HepG2 (cell line): ENCODE measurements at regions not wholly inside any gene's neighbourhood (a gene's known extent, or its start where the extent isn't known, plus 50 kb on each side); places are given as distances from the start of the nearest gene placed in this dataset.
A peak's percentile ranks its signal among the peaks of the same experiment; 100 is the strongest.

Experiments
- KLF9 ChIP-seq: IDR thresholded peaks from 2 replicates; pipeline ENCODE4 v1.6.1; 2016; ENCODE audit warnings: low read depth
- PTBP1 ChIP-seq: fragments of 200-400 bp; formaldehyde crosslinking; IDR thresholded peaks from 2 replicates; pipeline ENCODE4 v1.6.1; 2018; ENCODE audit warnings: low read length, low read depth; ENCODE audit not compliant: poor library complexity, severe bottlenecking
- RARA ChIP-seq: IDR thresholded peaks from 2 replicates; pipeline ENCODE4 v1.6.1; 2016; ENCODE audit warnings: missing genetic modification reagents, missing compliant biosample characterization
- SIN3B ChIP-seq: fragments of 150-350 bp; IDR thresholded peaks from 2 replicates; pipeline ENCODE4 v1.6.1; 2014; ENCODE audit warnings: low read length
- SP140L ChIP-seq: sonication (generic); formaldehyde crosslinking; IDR thresholded peaks from 2 replicates; pipeline ENCODE4 v1.4.0; 2020; ENCODE audit warnings: missing genetic modification reagents, borderline replicate concordance
- SP5 ChIP-seq: IDR thresholded peaks from 2 replicates; pipeline ENCODE4 v1.6.1; 2016; ENCODE audit warnings: low read depth, borderline replicate concordance
- TEAD3 ChIP-seq: optimal IDR thresholded peaks from 2 replicates; pipeline ENCODE3; 2016; ENCODE audit warnings: borderline replicate concordance
- XRCC5 ChIP-seq: fragments of 200-400 bp; formaldehyde crosslinking; optimal IDR thresholded peaks from 2 replicates; pipeline ENCODE3; 2017; ENCODE audit warnings: mild to moderate bottlenecking, low read length
- YEATS4 ChIP-seq: sonication (generic); formaldehyde crosslinking; IDR thresholded peaks from 2 replicates; pipeline ENCODE4 v1.4.0; 2020; ENCODE audit warnings: missing genetic modification reagents, borderline replicate concordance
- ZBTB38 ChIP-seq: sonication (generic); formaldehyde crosslinking; IDR thresholded peaks from 2 replicates; pipeline ENCODE4 v1.5.1; 2020; ENCODE audit warnings: mild to moderate bottlenecking, missing genetic modification reagents
- ZFP37 ChIP-seq: sonication (generic); formaldehyde crosslinking; IDR thresholded peaks from 2 replicates; pipeline ENCODE4 v1.4.0; 2020; ENCODE audit warnings: missing genetic modification reagents, borderline replicate concordance
- ZNF33B ChIP-seq: sonication (generic); formaldehyde crosslinking; IDR thresholded peaks from 2 replicates; pipeline ENCODE4 v1.5.1; 2020; ENCODE audit warnings: mild to moderate bottlenecking, missing genetic modification reagents
- ZNF34 ChIP-seq: sonication (generic); formaldehyde crosslinking; IDR thresholded peaks from 2 replicates; pipeline ENCODE4 v1.4.0; 2020; ENCODE audit warnings: mild to moderate bottlenecking, missing genetic modification reagents, borderline replicate concordance
- ZNF350 ChIP-seq: sonication (generic); formaldehyde crosslinking; IDR thresholded peaks from 2 replicates; pipeline ENCODE4 v1.4.0; 2020; ENCODE audit warnings: mild to moderate bottlenecking, low read depth, missing genetic modification reagents, borderline replicate concordance
- ZNF629 ChIP-seq: sonication (generic); formaldehyde crosslinking; conservative IDR thresholded peaks from 2 replicates; pipeline ENCODE4 v1.5.0; 2020; ENCODE audit warnings: missing genetic modification reagents
- ZNF652 ChIP-seq: IDR thresholded peaks from 2 replicates; pipeline ENCODE4 v1.6.1; 2016; ENCODE audit warnings: low read depth, borderline replicate concordance
- ZNF788 ChIP-seq: sonication (generic); formaldehyde crosslinking; IDR thresholded peaks from 2 replicates; pipeline ENCODE4 v1.5.0; 2020; ENCODE audit warnings: mild to moderate bottlenecking, missing genetic modification reagents, borderline replicate concordance
- TF ChIP-seq, protein P1 (sequence below): sonication (generic); formaldehyde crosslinking; IDR thresholded peaks from 2 replicates; pipeline ENCODE4 v1.4.0; 2020; ENCODE audit warnings: missing genetic modification reagents, borderline replicate concordance
- TF ChIP-seq, protein P2 (sequence below): IDR thresholded peaks from 2 replicates; pipeline ENCODE4 v1.6.1; 2018; ENCODE audit warnings: missing genetic modification reagents, mild to moderate bottlenecking, missing compliant biosample characterization
- TF ChIP-seq, protein P3 (sequence below): sonication (generic); formaldehyde crosslinking; IDR thresholded peaks from 2 replicates; pipeline ENCODE4 v1.4.0; 2020; ENCODE audit warnings: missing genetic modification reagents
- TF ChIP-seq, protein P4 (sequence below): sonication (generic); formaldehyde crosslinking; conservative IDR thresholded peaks from 2 replicates; pipeline ENCODE4 v1.8.0; 2022; ENCODE audit warnings: missing genetic modification reagents
- TF ChIP-seq, protein P5 (sequence below): IDR thresholded peaks from 2 replicates; pipeline ENCODE4 v1.6.1; 2016; ENCODE audit warnings: mild to moderate bottlenecking

DNA sequence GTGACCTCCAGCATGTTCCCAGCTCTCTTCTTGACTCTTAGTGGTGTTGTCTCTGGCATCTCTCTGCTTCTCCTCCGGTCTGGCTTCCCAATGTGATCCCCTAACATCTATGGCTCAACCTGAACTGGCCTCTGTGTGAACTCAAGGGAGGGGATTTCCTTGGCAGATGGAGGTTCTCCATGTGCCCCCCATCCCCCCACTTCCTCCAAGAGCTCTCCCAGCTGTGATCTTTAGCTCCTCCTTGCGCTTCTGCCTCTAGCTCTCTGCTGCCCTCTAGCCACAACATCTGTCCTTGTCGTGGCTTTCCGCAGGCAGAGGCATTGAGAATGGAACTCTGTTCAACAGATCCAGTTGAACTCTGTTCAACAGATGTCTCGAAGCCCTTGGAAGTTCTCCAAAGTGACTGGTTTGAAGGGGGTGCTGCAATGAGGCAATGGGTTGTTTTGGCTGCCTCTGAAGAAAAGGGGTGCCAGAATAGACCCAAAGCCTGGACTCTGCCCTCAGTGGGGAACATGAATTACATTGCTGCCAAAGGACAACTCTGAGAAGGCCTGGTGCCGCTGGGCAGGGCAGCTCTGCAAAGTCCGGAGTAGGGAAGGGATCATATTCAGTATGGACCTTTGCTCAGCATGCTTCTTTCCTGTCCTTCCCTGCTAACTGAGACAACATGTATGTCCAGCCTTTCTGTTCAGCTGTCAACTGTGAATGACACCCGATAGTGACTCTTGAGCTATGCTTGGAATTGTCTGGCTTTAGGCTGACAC is 61.9 kb downstream of the ADM start (continued):
- TF ChIP-seq YEATS4 (CRISPR knock-in tag) (peak; percentile 33; the same call in 1 of the 2 replicates), ZFP37 (0 out of 2 replicates have a peak, but pooled peaks have one; percentile 28), PTBP1 (no peak), ZBTB38 (CRISPR knock-in tag) (peak; percentile 15; the same call in 1 of the 2 replicates), XRCC5 (peak; percentile 94), RARA (CRISPR knock-in tag) (peak; percentile 75), ZNF350 (CRISPR knock-in tag) (peak; percentile 68; the same call in 1 of the 2 replicates), SP140L (CRISPR knock-in tag) (0 out of 2 replicates have a peak, but pooled peaks have one; percentile 56), SP5 (CRISPR knock-in tag) (peak; percentile 76), ZNF788 (CRISPR knock-in tag) (0 out of 2 replicates have a peak, but pooled peaks have one; percentile 45), TEAD3 (CRISPR knock-in tag) (peak; percentile 52), SIN3B (no peak), ZNF629 (CRISPR knock-in tag) (0 out of 2 replicates have a peak, but pooled peaks have one; percentile 16), ZNF33B (CRISPR knock-in tag) (no peak), ZNF652 (CRISPR knock-in tag) (peak; percentile 11; the same call in 1 of the 2 replicates), ZNF34 (no peak), KLF9 (CRISPR knock-in tag) (no peak)
- TF ChIP-seq, protein P1, sequence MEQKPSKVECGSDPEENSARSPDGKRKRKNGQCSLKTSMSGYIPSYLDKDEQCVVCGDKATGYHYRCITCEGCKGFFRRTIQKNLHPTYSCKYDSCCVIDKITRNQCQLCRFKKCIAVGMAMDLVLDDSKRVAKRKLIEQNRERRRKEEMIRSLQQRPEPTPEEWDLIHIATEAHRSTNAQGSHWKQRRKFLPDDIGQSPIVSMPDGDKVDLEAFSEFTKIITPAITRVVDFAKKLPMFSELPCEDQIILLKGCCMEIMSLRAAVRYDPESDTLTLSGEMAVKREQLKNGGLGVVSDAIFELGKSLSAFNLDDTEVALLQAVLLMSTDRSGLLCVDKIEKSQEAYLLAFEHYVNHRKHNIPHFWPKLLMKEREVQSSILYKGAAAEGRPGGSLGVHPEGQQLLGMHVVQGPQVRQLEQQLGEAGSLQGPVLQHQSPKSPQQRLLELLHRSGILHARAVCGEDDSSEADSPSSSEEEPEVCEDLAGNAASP, result peak; percentile 90
- TF ChIP-seq, protein P2, sequence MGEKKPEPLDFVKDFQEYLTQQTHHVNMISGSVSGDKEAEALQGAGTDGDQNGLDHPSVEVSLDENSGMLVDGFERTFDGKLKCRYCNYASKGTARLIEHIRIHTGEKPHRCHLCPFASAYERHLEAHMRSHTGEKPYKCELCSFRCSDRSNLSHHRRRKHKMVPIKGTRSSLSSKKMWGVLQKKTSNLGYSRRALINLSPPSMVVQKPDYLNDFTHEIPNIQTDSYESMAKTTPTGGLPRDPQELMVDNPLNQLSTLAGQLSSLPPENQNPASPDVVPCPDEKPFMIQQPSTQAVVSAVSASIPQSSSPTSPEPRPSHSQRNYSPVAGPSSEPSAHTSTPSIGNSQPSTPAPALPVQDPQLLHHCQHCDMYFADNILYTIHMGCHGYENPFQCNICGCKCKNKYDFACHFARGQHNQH (CRISPR knock-in tag), result peak; percentile 56; the same call in 1 of the 2 replicates
- TF ChIP-seq, protein P3, sequence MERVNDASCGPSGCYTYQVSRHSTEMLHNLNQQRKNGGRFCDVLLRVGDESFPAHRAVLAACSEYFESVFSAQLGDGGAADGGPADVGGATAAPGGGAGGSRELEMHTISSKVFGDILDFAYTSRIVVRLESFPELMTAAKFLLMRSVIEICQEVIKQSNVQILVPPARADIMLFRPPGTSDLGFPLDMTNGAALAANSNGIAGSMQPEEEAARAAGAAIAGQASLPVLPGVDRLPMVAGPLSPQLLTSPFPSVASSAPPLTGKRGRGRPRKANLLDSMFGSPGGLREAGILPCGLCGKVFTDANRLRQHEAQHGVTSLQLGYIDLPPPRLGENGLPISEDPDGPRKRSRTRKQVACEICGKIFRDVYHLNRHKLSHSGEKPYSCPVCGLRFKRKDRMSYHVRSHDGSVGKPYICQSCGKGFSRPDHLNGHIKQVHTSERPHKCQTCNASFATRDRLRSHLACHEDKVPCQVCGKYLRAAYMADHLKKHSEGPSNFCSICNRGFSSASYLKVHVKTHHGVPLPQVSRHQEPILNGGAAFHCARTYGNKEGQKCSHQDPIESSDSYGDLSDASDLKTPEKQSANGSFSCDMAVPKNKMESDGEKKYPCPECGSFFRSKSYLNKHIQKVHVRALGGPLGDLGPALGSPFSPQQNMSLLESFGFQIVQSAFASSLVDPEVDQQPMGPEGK (CRISPR knock-in tag), result peak; percentile 67
- TF ChIP-seq, protein P4, sequence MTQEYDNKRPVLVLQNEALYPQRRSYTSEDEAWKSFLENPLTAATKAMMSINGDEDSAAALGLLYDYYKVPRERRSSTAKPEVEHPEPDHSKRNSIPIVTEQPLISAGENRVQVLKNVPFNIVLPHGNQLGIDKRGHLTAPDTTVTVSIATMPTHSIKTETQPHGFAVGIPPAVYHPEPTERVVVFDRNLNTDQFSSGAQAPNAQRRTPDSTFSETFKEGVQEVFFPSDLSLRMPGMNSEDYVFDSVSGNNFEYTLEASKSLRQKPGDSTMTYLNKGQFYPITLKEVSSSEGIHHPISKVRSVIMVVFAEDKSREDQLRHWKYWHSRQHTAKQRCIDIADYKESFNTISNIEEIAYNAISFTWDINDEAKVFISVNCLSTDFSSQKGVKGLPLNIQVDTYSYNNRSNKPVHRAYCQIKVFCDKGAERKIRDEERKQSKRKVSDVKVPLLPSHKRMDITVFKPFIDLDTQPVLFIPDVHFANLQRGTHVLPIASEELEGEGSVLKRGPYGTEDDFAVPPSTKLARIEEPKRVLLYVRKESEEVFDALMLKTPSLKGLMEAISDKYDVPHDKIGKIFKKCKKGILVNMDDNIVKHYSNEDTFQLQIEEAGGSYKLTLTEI, result no peak
- TF ChIP-seq, protein P5, sequence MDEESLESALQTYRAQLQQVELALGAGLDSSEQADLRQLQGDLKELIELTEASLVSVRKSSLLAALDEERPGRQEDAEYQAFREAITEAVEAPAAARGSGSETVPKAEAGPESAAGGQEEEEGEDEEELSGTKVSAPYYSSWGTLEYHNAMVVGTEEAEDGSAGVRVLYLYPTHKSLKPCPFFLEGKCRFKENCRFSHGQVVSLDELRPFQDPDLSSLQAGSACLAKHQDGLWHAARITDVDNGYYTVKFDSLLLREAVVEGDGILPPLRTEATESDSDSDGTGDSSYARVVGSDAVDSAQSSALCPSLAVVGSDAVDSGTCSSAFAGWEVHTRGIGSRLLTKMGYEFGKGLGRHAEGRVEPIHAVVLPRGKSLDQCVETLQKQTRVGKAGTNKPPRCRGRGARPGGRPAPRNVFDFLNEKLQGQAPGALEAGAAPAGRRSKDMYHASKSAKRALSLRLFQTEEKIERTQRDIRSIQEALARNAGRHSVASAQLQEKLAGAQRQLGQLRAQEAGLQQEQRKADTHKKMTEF (CRISPR knock-in tag), result peak; percentile 53
